ENCODE measurements at regions not wholly inside any gene's neighbourhood (a gene's known extent, or its start where the extent isn't known, plus 50 kb on each side); places are given as distances from the start of the nearest gene placed in this dataset.

GRCh38 chr14:94682061-94682516 lies 69.9 kb downstream of the SERPINA3 start:
- no peak for DNase-seq

GRCh38 chr14:94681300-94682060 lies 69.3 kb downstream of the SERPINA3 start:
- DNase-seq: no peak

GRCh38 chr14:94680862-94681288 lies 68.7 kb downstream of the SERPINA3 start:
- DNase-seq: no peak

- DNase-seq: no peak
Observed at GRCh38 chr14:94679937-94680861, 68.0 kb downstream of the SERPINA3 start.

- no peak for DNase-seq
Observed at GRCh38 chr14:94679106-94679810, 67.1 kb downstream of the SERPINA3 start.

GRCh38 chr14:94677747-94678146 lies 65.6 kb downstream of the SERPINA3 start:
- no peak for DNase-seq

- no peak for DNase-seq
Observed at GRCh38 chr14:94677213-94677612, 65.0 kb downstream of the SERPINA3 start.

GRCh38 chr14:94676495-94677185 lies 64.4 kb downstream of the SERPINA3 start:
- no peak for DNase-seq

GRCh38 chr14:94675036-94675435 lies 62.8 kb downstream of the SERPINA3 start:
- no peak for DNase-seq

- no peak for DNase-seq
Observed at GRCh38 chr14:94673781-94674231, 61.6 kb downstream of the SERPINA3 start.
